Cardiac muscle cell (in vitro differentiated cells and primary cell): ENCODE measurements at regions not wholly inside any gene's neighbourhood (a gene's known extent, or its start where the extent isn't known, plus 50 kb on each side); places are given as distances from the start of the nearest gene placed in this dataset.
A peak's percentile ranks its signal among the peaks of the same experiment; 100 is the strongest.

Experiments used
- DNase-seq, 2 donors: peaks; one replicate each; pipeline versions ENCODE4 v3.0.0 to v3.0.0-alpha.2; 2010 to 2017; ENCODE audit warnings: low read depth in 1 of 2, low spot score in 1 of 2
- H3K27ac ChIP-seq: fragments of 200-600 bp; sonication (generic); 2 replicates; pipeline ENCODE4 v1.5.1; 2016
- H3K27me3 ChIP-seq: fragments of 200-600 bp; sonication (generic); 2 replicates; pipeline ENCODE4 v1.6.0; 2016; ENCODE audit warnings: control low read depth
- H3K36me3 ChIP-seq: fragments of 200-600 bp; sonication (generic); 2 replicates; pipeline ENCODE4 v1.5.1; 2016; ENCODE audit warnings: control low read depth
- H3K4me1 ChIP-seq: fragments of 200-600 bp; sonication (generic); 2 replicates; pipeline ENCODE4 v1.8.1; 2017; ENCODE audit warnings: low read depth, mild to moderate bottlenecking, mixed run types
- H3K4me3 ChIP-seq: fragments of 200-600 bp; sonication (generic); 2 replicates; pipeline ENCODE4 v1.5.1; 2016; ENCODE audit warnings: mild to moderate bottlenecking
- H3K9me3 ChIP-seq: fragments of 200-600 bp; sonication (generic); 2 replicates; pipeline ENCODE4 v1.5.1; 2017; ENCODE audit warnings: low read depth, mild to moderate bottlenecking, control low read depth
- CTCF ChIP-seq: IDR thresholded peaks from 2 replicates; pipeline ENCODE4 v1.5.1; 2012; ENCODE audit warnings: low read depth, mild to moderate bottlenecking, low read length

- no peak for TF ChIP-seq CTCF
- H3K27ac ChIP-seq: no peak overlapping the region
- H3K9me3 ChIP-seq: no peaks in the 10 kb centered on the region
- H3K4me3 ChIP-seq: no peak overlapping the region
- no peaks in the 10 kb centered on the region for H3K27me3 ChIP-seq
- peaks cover 8% of the 10 kb centered on the region for H3K4me1 ChIP-seq
- H3K36me3 ChIP-seq: no peaks in the 10 kb centered on the region
- no peak for DNase-seq
These were observed 823.5 kb downstream of the GRID1 start for GRCh38 chr10:85542936-85543730.

DNA sequence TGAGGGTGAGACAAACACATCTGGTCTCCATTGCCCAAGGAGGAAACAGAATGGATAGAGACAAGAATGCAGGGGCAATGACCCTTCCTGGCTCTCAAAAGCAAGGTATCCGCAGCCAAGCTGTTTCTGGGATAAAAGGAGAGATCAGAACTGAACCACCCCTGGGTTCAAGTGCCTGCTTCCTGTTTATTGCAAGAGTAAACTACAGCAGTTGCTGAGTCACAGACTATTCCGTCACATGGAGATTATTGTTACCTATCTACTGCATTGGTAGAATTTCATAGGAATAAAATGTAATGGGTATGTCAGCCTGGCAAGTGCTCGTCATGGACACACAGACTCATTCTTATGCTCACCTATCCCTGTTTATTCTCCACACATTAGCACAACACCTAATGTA, 821.6 kb downstream of the GRID1 start:
- DNase-seq: no peak
- H3K4me3 ChIP-seq: no peak overlapping the region
- H3K36me3 ChIP-seq: no peaks in the 10 kb centered on the region
- H3K4me1 ChIP-seq: peaks cover 8% of the 10 kb centered on the region
- no peaks in the 10 kb centered on the region for H3K27me3 ChIP-seq
- H3K9me3 ChIP-seq: no peaks in the 10 kb centered on the region
- H3K27ac ChIP-seq: no peak overlapping the region
- TF ChIP-seq CTCF: no peak

- no peaks in the 10 kb centered on the region for H3K36me3 ChIP-seq
- H3K4me3 ChIP-seq: no peak overlapping the region
- TF ChIP-seq CTCF: no peak
- no peak for DNase-seq
- H3K27me3 ChIP-seq: no peaks in the 10 kb centered on the region
- H3K27ac ChIP-seq: no peak overlapping the region
- H3K9me3 ChIP-seq: no peaks in the 10 kb centered on the region
- H3K4me1 ChIP-seq: peaks cover 8% of the 10 kb centered on the region
These were observed 820.7 kb downstream of the GRID1 start for GRCh38 chr10:85545874-85546273.

- no peak for DNase-seq
- Histone ChIP-seq H3K27ac (no peak overlapping the region), H3K4me3 (no peak overlapping the region), H3K36me3 (no peaks in the 10 kb centered on the region), H3K27me3 (no peaks in the 10 kb centered on the region), H3K9me3 (no peaks in the 10 kb centered on the region), H3K4me1 (no peaks in the 10 kb centered on the region)
- TF ChIP-seq CTCF: no peak
These were observed 819.1 kb downstream of the GRID1 start for GRCh38 chr10:85547460-85548023.

GRCh38 chr10:85548034-85548433, 818.6 kb downstream of the GRID1 start:
- no peak overlapping the region for H3K27ac ChIP-seq
- no peak for TF ChIP-seq CTCF

More at GRCh38 chr10:85548034-85548433, 818.6 kb downstream of the GRID1 start:
- Histone ChIP-seq H3K27me3 (no peaks in the 10 kb centered on the region), H3K36me3 (no peaks in the 10 kb centered on the region), H3K9me3 (no peaks in the 10 kb centered on the region), H3K4me1 (no peaks in the 10 kb centered on the region), H3K4me3 (no peak overlapping the region)
- DNase-seq: peak; percentile 4 to 57
